ENCODE measurements at regions not wholly inside any gene's neighbourhood (a gene's known extent, or its start where the extent isn't known, plus 50 kb on each side); places are given as distances from the start of the nearest gene placed in this dataset.

GRCh38 chr6:21348504-21349195 is 244.9 kb upstream of the SOX4 start (continued):
- TF ChIP-seq SCRT1 (tag by site-specific recombination; IDR thresholded peaks at IDR 0.05; ENCODE audit: borderline replicate concordance) (peak; percentile 65; the same call in 1 of the 2 replicates), SCRT2 (tag by site-specific recombination; IDR thresholded peaks at IDR 0.05) (peak; percentile 99), ZNF692 (tag by site-specific recombination; IDR thresholded peaks at IDR 0.05) (0 out of 2 replicates have a peak, but pooled peaks have one; percentile 33), ZIC2 (tag by site-specific recombination; IDR thresholded peaks at IDR 0.05) (peak; percentile 62), IKZF3 (tag by site-specific recombination; IDR thresholded peaks at IDR 0.05) (peak; percentile 63; the same call in 1 of the 2 replicates), ZNF423 (tag by site-specific recombination; IDR thresholded peaks at IDR 0.05) (no peak), ZNF670 (tag by site-specific recombination; IDR thresholded peaks at IDR 0.05; ENCODE audit: low read depth) (no peak), MEIS1 (CRISPR knock-in tag; IDR thresholded peaks at IDR 0.05; ENCODE audit: borderline replicate concordance) (no peak), GLIS1 (tag by site-specific recombination; IDR thresholded peaks at IDR 0.05) (peak; percentile 83), ZNF558 (tag by site-specific recombination; IDR thresholded peaks at IDR 0.05) (0 out of 2 replicates have a peak, but pooled peaks have one; percentile 11), ZNF510 (tag by site-specific recombination; IDR thresholded peaks at IDR 0.05; ENCODE audit: insufficient replicate concordance) (peak; percentile 42), FEZF1 (tag by site-specific recombination; IDR thresholded peaks at IDR 0.05) (peak; percentile 78), PRDM6 (tag by site-specific recombination; IDR thresholded peaks at IDR 0.05) (peak; percentile 81), ZNF335 (tag by site-specific recombination; conservative IDR thresholded peaks at IDR 0.05) (peak; percentile 98), ZNF202 (tag by site-specific recombination; IDR thresholded peaks at IDR 0.05; ENCODE audit: borderline replicate concordance) (no peak), ZNF76 (tag by site-specific recombination; IDR thresholded peaks at IDR 0.05; ENCODE audit: borderline replicate concordance, low read depth) (0 out of 2 replicates have a peak, but pooled peaks have one; percentile 10), HOXC10 (CRISPR knock-in tag; IDR thresholded peaks at IDR 0.05) (no peak), OSR2 (tag by site-specific recombination; IDR thresholded peaks at IDR 0.05) (peak; percentile 72), ZNF23 (tag by site-specific recombination; IDR thresholded peaks at IDR 0.05; ENCODE audit: borderline replicate concordance) (no peak), REPIN1 (tag by site-specific recombination; IDR thresholded peaks at IDR 0.05; ENCODE audit: low read depth) (no peak), ZNF514 (tag by site-specific recombination; IDR thresholded peaks at IDR 0.05) (no peak), GFI1B (tag by site-specific recombination; IDR thresholded peaks at IDR 0.05) (peak; percentile 97), INSM2 (tag by site-specific recombination; IDR thresholded peaks at IDR 0.05) (peak; percentile 27; the same call in 1 of the 2 replicates), ZNF596 (tag by site-specific recombination; IDR thresholded peaks at IDR 0.05) (no peak), ZNF175 (tag by site-specific recombination; IDR thresholded peaks at IDR 0.05) (no peak), ZNF623 (tag by site-specific recombination; IDR thresholded peaks at IDR 0.05) (no peak), TSHZ1 (tag by site-specific recombination; IDR thresholded peaks at IDR 0.05; ENCODE audit: borderline replicate concordance) (0 out of 2 replicates have a peak, but pooled peaks have one; percentile 16), KLF10 (tag by site-specific recombination; IDR thresholded peaks at IDR 0.05) (0 out of 2 replicates have a peak, but pooled peaks have one; percentile 50), ZNF184 (tag by site-specific recombination; IDR thresholded peaks at IDR 0.05) (0 out of 2 replicates have a peak, but pooled peaks have one; percentile 29), ZNF664 (tag by site-specific recombination; IDR thresholded peaks at IDR 0.05) (no peak), ZNF214 (tag by site-specific recombination; IDR thresholded peaks at IDR 0.05; ENCODE audit: borderline replicate concordance) (no peak)
